HCT116 (cell line): ENCODE measurements at regions not wholly inside any gene's neighbourhood (a gene's known extent, or its start where the extent isn't known, plus 50 kb on each side); places are given as distances from the start of the nearest gene placed in this dataset.

ENCODE experiments used
- ATAC-seq: fragments of 200-7000 bp; cut with Tn5 transposase; 2 replicates; pipeline ENCODE4 v1.9.1; 2020; ENCODE audit warnings: mild to moderate bottlenecking, moderate library complexity
- BruUV-seq: library from RNA; stranded (reverse); fragments of 400-500 nt; replicated peaks from 2 replicates; lab custom pipeline; 2021; lab: Mats Ljungman, UMichigan
- CTCF ChIA-PET: fragments of 300-600 bp; sonication (Branson Sonifier 250); formaldehyde crosslinking; loops from one replicate; lab custom pipeline; 2021; ENCODE audit warnings: antibody characterized with exemption; lab: Charles Lee
- POLR2A ChIA-PET: fragments of 300-600, 350-600 bp; sonication (Branson Sonifier 250); formaldehyde crosslinking; loops from one replicate; lab custom pipeline; 2021; ENCODE audit warnings: antibody characterized with exemption; lab: Charles Lee
- RAD21 ChIA-PET, 2 experiments: fragments of 300-600 bp; sonication (Branson Sonifier 250); formaldehyde crosslinking; loops; one replicate each; lab custom pipeline; 2023; ENCODE audit warnings: low total read pairs in 2 of 2; ENCODE audit not compliant: uncharacterized antibody in 2 of 2, unreplicated experiment in 2 of 2, low non-redundant PET in 1 of 2; lab: Charles Lee
- DNase-seq: peaks from one replicate; pipeline ENCODE4 v3.0.0-alpha.2; 2010; ENCODE audit warnings: low read depth, low spot score
- H2AFZ ChIP-seq: fragments of 200-600 bp; shearing (Covaris generic), sonication (generic); 2 replicates; pipeline ENCODE4 v1.6.1; 2017; ENCODE audit warnings: low read depth, mixed run types, mixed read lengths, antibody characterized with exemption, low read length; ENCODE audit not compliant: poor library complexity, severe bottlenecking
- H3K27ac ChIP-seq: 2 replicates; pipeline ENCODE4 v1.5.1; 2012; ENCODE audit warnings: low read depth, low read length
- H3K27me3 ChIP-seq: fragments of 200-600 bp; sonication (generic); 2 replicates; pipeline ENCODE4 v1.6.1; 2016; ENCODE audit warnings: mixed run types, low read length, mixed read lengths; ENCODE audit not compliant: insufficient read depth
- H3K36me3 ChIP-seq, 2 experiments: fragments of 200-500 bp in 1 of 2; fragments of 200-600 bp in 1 of 2; sonication (Bioruptor generic) in 1 of 2; sonication (generic) in 1 of 2; 2 replicates each; pipeline versions ENCODE4 v1.5.1 to v1.6.1; 2014 to 2016; ENCODE audit warnings: low read length in 2 of 2, inconsistent platforms in 1 of 2, mixed read lengths in 1 of 2, mixed run types in 1 of 2; ENCODE audit not compliant: insufficient read depth in 2 of 2, control insufficient read depth in 1 of 2
- H3K4me1 ChIP-seq, 2 experiments: fragments of 200-600 bp in 1 of 2; sonication (generic) in 1 of 2; 2 replicates each; pipeline versions ENCODE4 v1.5.1 to v1.6.1; 2012 to 2017; ENCODE audit warnings: low read length in 2 of 2, inconsistent platforms in 1 of 2, mild to moderate bottlenecking in 1 of 2, mixed read lengths in 1 of 2, mixed run types in 1 of 2, moderate library complexity in 1 of 2; ENCODE audit not compliant: insufficient read depth in 2 of 2, control insufficient read depth in 1 of 2
- H3K4me2 ChIP-seq: fragments of 200-600 bp; sonication (generic); 2 replicates; pipeline ENCODE4 v1.6.1; 2017; ENCODE audit warnings: mixed run types, low read length, mixed read lengths
- H3K4me3 ChIP-seq, 2 experiments: fragments of 200-600 bp in 1 of 2; sonication (generic) in 1 of 2; replicated peaks in 1 of 2; 2 replicates each; pipeline ENCODE4 v1.5.1; 2011 to 2016; ENCODE audit warnings: low read length in 2 of 2, control low read depth in 1 of 2, low read depth in 1 of 2, mild to moderate bottlenecking in 1 of 2, mixed read lengths in 1 of 2, mixed run types in 1 of 2
- H3K79me2 ChIP-seq: fragments of 200-600 bp; sonication (generic); 2 replicates; pipeline ENCODE4 v1.6.1; 2017; ENCODE audit warnings: mild to moderate bottlenecking, mixed run types, low read length, moderate library complexity, mixed read lengths; ENCODE audit not compliant: insufficient read depth
- H3K9ac ChIP-seq: fragments of 200-600 bp; sonication (generic); 2 replicates; pipeline ENCODE4 v1.6.1; 2016; ENCODE audit warnings: low read length, mixed read lengths
- H3K9me2 ChIP-seq: fragments of 200-600 bp; sonication (generic), shearing (Covaris generic); 2 replicates; pipeline ENCODE4 v1.6.1; 2017; ENCODE audit warnings: mixed run types, mild to moderate bottlenecking, moderate library complexity; ENCODE audit not compliant: insufficient read depth
- H3K9me3 ChIP-seq, 2 experiments: fragments of 200-500 bp in 1 of 2; fragments of 200-600 bp in 1 of 2; sonication (Bioruptor generic) in 1 of 2; sonication (generic) in 1 of 2; 2 replicates each; pipeline ENCODE4 v1.6.1; 2014 to 2017; ENCODE audit warnings: low read length in 2 of 2, mixed read lengths in 2 of 2, inconsistent platforms in 1 of 2, low read depth in 1 of 2, mild to moderate bottlenecking in 1 of 2, mixed run types in 1 of 2, moderate library complexity in 1 of 2; ENCODE audit not compliant: control insufficient read depth in 1 of 2, insufficient read depth in 1 of 2
- H4K20me1 ChIP-seq: fragments of 200-600 bp; sonication (generic), shearing (Covaris generic); 2 replicates; pipeline ENCODE4 v1.6.1; 2017; ENCODE audit warnings: mixed run types, mild to moderate bottlenecking, moderate library complexity; ENCODE audit not compliant: insufficient read depth
- CBX3 ChIP-seq: IDR thresholded peaks from 2 replicates; pipeline ENCODE4 v1.6.1; 2012; ENCODE audit warnings: low read depth
- CEBPB ChIP-seq: IDR thresholded peaks from 2 replicates; pipeline ENCODE4 v1.6.1; 2012; ENCODE audit warnings: low read depth
- EZH2 ChIP-seq: fragments of 200-600 bp; sonication (generic); IDR thresholded peaks from 2 replicates; pipeline ENCODE4 v1.6.1; 2017; ENCODE audit warnings: antibody characterized with exemption, mixed run types
- EZH2phosphoT487 ChIP-seq: fragments of 200-600 bp; IDR thresholded peaks from 2 replicates; pipeline ENCODE4 v1.6.1; 2018; ENCODE audit warnings: antibody characterized with exemption, borderline replicate concordance
- FOSL1 ChIP-seq: IDR thresholded peaks from 2 replicates; pipeline ENCODE4 v1.6.1; 2012; ENCODE audit warnings: low read depth
- JUND ChIP-seq: IDR thresholded peaks from 2 replicates; pipeline ENCODE4 v1.6.1; 2012
- POLR2AphosphoS5 ChIP-seq: IDR thresholded peaks from 2 replicates; pipeline ENCODE4 v1.6.1; 2011; ENCODE audit warnings: mild to moderate bottlenecking, low read depth, low read length, moderate library complexity
- SIN3A ChIP-seq: IDR thresholded peaks from 2 replicates; pipeline ENCODE4 v1.6.1; 2012; ENCODE audit warnings: low read depth
- SRF ChIP-seq: IDR thresholded peaks from 2 replicates; pipeline ENCODE4 v1.6.1; 2012; ENCODE audit warnings: low read depth
- TCF7L2 ChIP-seq: IDR thresholded peaks from 2 replicates; pipeline ENCODE4 v1.7.0; 2011; ENCODE audit warnings: borderline replicate concordance, inconsistent platforms; ENCODE audit not compliant: insufficient read depth, insufficient read length; ENCODE audit errors: extremely low read depth
- YY1 ChIP-seq: IDR thresholded peaks from 2 replicates; pipeline ENCODE4 v1.6.1; 2011; ENCODE audit warnings: low read length, low read depth, moderate library complexity, mild to moderate bottlenecking; ENCODE audit not compliant: insufficient replicate concordance; ENCODE audit errors: extremely low read depth
- ZFX ChIP-seq: fragments of 450-650 bp; IDR thresholded peaks from 2 replicates; pipeline ENCODE4 v1.6.1; 2017
- ZNF274 ChIP-seq: fragments of 200-500 bp; sonication (Bioruptor generic); IDR thresholded peaks from 2 replicates; pipeline ENCODE4 v1.6.1; 2014; ENCODE audit warnings: mild to moderate bottlenecking, low read depth, low read length, inconsistent platforms
- intact Hi-C: fragments of 100-400 bp; cut with micrococcal nuclease; formaldehyde crosslinking; loops from 2 replicates; pipeline ENCODE4 v1.10.0; 2022
- TF ChIP-seq, protein P1 (sequence below): IDR thresholded peaks from 2 replicates; pipeline ENCODE4 v1.6.1; 2012; ENCODE audit warnings: low read depth
- TF ChIP-seq, protein P2 (sequence below): IDR thresholded peaks from 2 replicates; pipeline ENCODE4 v1.6.1; 2012
- TF ChIP-seq, protein P3 (sequence below): IDR thresholded peaks from 2 replicates; pipeline ENCODE4 v1.6.1; 2011; ENCODE audit warnings: mild to moderate bottlenecking, low read length, moderate library complexity; ENCODE audit not compliant: insufficient replicate concordance; ENCODE audit errors: extremely low read depth

DNA sequence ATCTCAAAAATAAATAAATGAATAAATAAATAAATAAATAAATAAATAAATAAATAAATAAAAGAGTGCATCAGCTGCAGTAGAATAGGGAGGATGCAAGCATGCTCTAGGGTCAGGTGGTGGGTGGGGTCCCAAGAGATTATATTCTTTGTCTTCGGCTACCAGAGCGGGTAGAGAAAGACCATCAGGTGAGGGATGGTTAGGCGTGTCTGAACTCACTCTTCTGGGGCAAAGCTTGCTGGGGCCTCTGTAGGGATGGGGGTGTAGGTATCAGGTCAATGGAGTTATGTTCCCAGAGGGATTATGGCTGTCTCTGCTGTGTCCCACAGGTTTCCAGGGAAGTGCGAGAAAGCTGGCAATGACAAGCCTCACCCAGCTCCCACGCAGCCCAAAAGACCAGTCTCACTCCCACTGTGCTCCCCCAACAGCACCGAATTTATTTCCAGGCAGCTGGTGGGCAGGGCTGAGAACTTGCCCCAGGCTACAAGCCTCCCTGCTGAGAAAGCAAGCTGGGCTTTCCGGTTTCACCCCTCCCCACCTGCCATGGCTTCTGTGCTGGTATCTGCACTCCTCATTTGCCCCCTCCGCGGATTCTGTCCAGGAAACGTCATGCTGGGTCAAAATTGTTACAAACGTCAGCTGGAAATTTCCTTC lies 180.8 kb downstream of the LURAP1L start:
- Histone ChIP-seq H3K79me2 (no peaks in the 10 kb centered on the region), H3K9me3 (peaks cover 0 to 4% of the 10 kb centered on the region in 2 experiments; a peak in 1 of 4 replicates), H3K9ac (no peak overlapping the region), H3K4me2 (no peak overlapping the region), H3K27me3 (no peaks in the 10 kb centered on the region), H4K20me1 (no peaks in the 10 kb centered on the region), H3K9me2 (no peaks in the 10 kb centered on the region), H3K36me3 (no peaks in the 10 kb centered on the region), H3K4me1 (no peaks in the 10 kb centered on the region), H3K4me3 (no peak overlapping the region), H3K27ac (no peak overlapping the region), H2AFZ (no peak overlapping the region)
- intact Hi-C loops = loop anchor here (2.0 kb wide), 1 partner anchor 19 kb away; no protein-coding TSS in a partner anchor
- ATAC-seq (no peak), DNase-seq (no peak)
- BruUV-seq = no TSS peak
- POLR2A ChIA-PET = no interaction called here
- CTCF ChIA-PET = no interaction called here
- TF ChIP-seq FOSL1 (no peak), EZH2phosphoT487 (no peak), EZH2 (no peak), CBX3 (no peak), CEBPB (no peak), YY1 (no peak), POLR2AphosphoS5 (no peak), ZNF274 (no peak), SIN3A (no peak), ZFX (no peak), TCF7L2 (no peak), SRF (no peak), JUND (no peak)
- TF ChIP-seq, protein P1, sequence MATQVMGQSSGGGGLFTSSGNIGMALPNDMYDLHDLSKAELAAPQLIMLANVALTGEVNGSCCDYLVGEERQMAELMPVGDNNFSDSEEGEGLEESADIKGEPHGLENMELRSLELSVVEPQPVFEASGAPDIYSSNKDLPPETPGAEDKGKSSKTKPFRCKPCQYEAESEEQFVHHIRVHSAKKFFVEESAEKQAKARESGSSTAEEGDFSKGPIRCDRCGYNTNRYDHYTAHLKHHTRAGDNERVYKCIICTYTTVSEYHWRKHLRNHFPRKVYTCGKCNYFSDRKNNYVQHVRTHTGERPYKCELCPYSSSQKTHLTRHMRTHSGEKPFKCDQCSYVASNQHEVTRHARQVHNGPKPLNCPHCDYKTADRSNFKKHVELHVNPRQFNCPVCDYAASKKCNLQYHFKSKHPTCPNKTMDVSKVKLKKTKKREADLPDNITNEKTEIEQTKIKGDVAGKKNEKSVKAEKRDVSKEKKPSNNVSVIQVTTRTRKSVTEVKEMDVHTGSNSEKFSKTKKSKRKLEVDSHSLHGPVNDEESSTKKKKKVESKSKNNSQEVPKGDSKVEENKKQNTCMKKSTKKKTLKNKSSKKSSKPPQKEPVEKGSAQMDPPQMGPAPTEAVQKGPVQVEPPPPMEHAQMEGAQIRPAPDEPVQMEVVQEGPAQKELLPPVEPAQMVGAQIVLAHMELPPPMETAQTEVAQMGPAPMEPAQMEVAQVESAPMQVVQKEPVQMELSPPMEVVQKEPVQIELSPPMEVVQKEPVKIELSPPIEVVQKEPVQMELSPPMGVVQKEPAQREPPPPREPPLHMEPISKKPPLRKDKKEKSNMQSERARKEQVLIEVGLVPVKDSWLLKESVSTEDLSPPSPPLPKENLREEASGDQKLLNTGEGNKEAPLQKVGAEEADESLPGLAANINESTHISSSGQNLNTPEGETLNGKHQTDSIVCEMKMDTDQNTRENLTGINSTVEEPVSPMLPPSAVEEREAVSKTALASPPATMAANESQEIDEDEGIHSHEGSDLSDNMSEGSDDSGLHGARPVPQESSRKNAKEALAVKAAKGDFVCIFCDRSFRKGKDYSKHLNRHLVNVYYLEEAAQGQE = no peak
- TF ChIP-seq, protein P2, sequence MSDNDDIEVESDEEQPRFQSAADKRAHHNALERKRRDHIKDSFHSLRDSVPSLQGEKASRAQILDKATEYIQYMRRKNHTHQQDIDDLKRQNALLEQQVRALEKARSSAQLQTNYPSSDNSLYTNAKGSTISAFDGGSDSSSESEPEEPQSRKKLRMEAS = no peak
- TF ChIP-seq, protein P3, sequence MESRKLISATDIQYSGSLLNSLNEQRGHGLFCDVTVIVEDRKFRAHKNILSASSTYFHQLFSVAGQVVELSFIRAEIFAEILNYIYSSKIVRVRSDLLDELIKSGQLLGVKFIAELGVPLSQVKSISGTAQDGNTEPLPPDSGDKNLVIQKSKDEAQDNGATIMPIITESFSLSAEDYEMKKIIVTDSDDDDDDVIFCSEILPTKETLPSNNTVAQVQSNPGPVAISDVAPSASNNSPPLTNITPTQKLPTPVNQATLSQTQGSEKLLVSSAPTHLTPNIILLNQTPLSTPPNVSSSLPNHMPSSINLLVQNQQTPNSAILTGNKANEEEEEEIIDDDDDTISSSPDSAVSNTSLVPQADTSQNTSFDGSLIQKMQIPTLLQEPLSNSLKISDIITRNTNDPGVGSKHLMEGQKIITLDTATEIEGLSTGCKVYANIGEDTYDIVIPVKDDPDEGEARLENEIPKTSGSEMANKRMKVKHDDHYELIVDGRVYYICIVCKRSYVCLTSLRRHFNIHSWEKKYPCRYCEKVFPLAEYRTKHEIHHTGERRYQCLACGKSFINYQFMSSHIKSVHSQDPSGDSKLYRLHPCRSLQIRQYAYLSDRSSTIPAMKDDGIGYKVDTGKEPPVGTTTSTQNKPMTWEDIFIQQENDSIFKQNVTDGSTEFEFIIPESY = no peak
- RAD21 ChIA-PET = no interaction called here
